Effector CD8-positive, alpha-beta T cell (primary cell): ENCODE measurements at regions not wholly inside any gene's neighbourhood (a gene's known extent, or its start where the extent isn't known, plus 50 kb on each side); places are given as distances from the start of the nearest gene placed in this dataset.

Source experiments
- DNase-seq: peaks from one replicate; lab custom pipeline; 2025; lab: John Stamatoyannopoulos, UW

DNA sequence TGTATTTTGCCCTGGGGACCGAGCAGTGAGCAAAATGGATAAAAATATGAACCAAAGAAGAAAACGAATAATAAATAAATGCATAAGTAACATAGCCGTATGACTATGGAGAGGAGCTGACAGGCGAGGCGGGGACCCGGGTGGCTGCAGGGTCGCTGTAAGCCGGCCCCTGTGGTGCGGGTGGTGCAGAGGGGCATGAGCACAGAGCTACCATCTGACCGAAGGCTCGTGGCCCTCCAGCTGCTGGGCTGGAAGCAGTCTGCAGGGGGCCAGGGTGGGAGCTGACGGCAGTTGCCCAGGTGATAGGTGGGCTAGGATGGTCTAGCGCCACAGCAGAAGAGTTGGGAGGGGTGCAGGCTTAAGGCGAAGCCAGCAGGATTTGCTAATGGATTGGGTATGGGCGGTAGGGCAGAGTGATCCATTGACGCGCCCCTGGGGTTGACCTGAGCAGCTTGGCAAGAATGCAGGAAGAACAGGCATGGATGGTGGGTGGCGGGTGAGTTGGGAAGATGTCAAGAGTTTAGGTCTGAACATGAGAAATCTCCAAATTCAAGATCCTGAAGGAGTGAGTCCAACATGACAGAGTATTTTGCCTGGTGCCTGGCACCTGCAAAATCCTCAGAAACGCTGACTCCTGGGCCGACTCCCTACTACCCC, 228.0 kb downstream of the FOXL1 start:
- DNase-seq: no peak

DNA sequence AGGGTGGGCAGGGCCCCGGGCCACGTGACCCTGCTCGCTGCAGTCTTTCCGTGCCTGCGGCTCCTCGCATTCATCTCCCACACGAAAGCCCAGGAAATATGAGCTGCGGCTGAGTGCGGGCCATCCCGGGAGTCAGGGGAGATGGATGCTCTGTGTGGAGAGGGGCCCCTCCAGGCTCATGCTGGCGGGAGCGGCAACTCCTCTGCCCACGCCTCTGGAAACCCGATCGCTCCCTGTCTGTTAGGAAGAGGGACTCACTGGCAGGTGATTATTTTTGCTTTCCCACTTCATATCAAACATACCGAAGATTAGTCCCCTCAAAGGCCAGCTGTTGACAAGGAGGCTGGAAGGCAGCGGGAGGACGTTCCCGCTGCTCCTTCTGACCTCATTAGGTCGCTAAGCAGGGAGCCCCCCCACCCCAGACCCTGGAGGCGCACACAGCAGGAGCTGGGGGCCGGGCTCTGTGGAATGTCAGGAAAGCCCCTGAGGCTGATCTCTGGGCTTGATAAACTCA, 228.5 kb downstream of the FOXL1 start:
- no peak for DNase-seq

DNA sequence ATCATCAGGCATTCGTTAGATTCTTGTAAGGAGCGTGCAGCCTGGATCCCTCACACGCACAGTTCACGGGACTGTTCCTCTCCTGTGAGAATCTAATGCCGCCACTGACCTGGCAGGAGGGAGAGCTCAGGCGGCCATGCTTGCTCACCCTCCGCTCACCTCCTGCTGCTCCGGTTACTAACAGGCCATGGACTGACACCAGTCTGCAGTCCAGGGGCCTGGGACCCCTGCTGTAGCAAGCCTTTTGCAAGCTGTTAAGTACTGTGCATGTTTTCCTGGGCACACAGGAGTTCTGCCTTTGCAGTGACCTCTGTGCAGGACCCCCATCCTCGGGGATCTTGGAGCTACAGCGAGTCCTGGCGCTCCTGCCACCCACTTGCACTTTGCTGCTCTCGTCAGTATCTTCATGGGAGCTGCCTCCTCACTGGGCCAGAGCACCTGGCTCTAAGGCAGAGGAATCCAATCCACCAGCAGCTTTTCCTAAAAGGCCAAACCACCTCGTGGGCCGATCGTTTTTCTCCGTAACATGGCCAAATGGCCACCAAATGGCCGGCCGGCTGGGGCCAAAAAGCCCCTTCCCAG, 230.6 kb downstream of the FOXL1 start:
- DNase-seq: no peak

DNA sequence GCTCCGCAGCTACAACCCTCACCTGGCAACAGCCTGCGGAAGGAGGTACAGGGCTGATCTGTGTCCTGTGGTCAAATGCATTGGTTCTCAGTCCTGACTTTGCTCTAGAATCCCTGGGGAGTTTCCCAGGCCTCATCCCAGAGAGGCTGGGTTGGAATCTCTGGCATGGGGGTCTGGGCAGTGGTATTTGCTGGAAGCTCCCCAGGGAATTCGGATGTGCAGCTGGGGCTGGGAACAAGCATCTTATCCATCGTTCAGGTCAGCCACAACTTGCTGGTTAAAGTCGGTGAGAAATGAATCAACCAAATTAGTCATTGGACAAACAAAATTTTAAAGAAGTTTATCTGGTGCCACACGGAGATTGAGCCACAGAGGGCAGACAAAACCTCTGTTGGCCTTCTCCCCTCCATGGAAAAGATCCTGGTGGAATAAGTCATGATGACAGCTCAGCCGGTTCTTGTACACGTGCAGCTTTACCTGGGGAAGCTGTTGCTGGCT, 231.2 kb downstream of the FOXL1 start:
- no peak for DNase-seq

DNA sequence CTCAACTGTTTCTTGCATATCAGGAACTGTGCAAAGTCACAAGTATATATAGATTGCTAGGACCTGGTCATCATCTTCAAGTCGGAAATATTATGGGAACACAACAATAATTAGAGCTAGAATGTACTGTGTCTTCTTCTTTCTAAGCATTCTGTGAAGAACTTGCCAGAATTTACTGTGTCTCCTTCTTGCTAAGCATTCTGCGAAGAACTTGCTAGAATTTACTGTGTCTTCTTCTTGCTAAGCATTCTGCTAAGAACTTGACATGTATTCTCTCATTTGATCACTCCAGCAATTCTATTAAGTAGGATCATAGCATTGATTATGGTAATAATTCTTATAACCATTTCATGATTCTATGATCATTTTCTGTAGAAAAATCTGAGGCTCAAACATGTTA, 231.7 kb downstream of the FOXL1 start:
- no peak for DNase-seq

DNA sequence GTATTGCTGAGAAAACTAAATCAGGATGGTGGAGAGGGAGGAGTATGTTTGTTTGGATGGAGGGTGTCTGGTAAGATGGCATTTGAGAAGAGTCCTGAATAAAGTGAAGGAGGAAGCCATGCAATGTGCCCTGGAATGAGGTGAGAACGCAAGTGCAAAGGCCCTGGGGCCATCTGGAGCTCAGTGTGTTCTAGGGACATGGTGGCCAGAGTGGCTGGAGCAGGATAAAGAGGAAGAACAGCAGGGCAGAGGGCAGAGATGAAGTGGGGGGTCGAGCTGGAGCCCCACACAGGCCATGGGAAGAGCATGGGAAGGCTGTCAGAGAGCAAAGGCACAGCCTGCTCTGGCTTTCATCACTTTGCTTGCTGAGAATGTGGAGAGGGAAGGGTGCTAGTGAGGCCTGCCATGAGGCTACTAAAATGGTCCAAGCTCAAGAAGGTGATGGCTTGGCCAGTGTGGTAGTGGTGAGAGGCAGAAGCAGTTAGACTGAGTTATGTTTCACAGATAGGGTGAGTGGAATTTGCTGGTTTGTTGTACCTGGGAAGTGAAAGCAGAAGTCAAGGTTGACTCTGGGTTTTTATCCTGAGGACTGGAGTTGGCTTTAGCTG, 234.1 kb downstream of the FOXL1 start:
- DNase-seq: no peak

DNA sequence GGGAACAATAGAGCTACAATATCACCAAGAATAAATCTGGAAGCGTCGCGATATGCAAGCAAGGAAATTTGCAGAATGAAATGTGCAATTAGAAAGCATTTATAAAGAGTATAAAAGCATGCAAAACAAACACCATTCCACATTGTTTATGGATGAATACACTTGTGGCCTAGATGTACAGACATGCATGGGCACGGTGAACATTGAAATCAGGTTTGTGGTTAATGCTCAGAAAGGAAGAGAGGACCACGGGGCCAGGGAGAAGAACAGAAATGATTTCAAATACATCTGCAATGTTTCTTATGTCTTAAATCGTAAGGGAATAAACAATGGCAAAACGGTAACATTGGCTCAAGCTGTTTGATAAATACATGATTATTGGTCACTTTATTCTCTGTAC, 235.9 kb downstream of the FOXL1 start:
- no peak for DNase-seq

DNA sequence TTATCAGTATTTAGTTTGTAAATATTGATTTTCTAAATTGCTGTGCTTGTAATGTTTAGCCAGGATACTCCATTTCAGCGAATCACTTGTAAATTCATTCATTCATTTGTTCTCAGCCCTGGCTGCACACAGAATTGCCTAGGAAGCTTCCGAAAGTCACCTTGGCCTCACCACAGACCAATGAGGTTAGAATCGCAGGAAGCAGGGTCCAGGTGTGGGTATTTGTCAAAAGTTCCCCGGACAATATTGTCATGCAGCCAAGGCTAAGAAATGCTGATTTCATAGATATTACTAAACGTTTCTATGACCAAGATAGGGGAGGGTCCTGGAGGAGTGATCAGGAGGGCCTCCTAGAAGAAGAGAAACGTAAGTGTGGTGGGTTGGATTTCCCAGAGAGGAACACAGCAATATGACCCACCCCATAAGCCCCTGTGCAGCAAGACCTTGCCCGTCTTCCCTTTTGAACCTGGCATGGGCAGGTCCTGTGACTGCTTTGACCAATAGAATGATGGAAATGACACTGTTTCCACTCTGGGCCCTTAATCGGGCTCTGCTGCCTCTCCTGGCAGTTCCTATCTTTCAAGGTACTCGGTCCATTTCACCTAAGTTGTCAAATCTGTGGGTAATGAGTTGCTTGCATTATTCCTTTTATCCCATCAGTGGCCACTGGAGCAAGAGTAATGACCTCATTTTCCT, 238.7 kb downstream of the FOXL1 start:
- DNase-seq: no peak

DNA sequence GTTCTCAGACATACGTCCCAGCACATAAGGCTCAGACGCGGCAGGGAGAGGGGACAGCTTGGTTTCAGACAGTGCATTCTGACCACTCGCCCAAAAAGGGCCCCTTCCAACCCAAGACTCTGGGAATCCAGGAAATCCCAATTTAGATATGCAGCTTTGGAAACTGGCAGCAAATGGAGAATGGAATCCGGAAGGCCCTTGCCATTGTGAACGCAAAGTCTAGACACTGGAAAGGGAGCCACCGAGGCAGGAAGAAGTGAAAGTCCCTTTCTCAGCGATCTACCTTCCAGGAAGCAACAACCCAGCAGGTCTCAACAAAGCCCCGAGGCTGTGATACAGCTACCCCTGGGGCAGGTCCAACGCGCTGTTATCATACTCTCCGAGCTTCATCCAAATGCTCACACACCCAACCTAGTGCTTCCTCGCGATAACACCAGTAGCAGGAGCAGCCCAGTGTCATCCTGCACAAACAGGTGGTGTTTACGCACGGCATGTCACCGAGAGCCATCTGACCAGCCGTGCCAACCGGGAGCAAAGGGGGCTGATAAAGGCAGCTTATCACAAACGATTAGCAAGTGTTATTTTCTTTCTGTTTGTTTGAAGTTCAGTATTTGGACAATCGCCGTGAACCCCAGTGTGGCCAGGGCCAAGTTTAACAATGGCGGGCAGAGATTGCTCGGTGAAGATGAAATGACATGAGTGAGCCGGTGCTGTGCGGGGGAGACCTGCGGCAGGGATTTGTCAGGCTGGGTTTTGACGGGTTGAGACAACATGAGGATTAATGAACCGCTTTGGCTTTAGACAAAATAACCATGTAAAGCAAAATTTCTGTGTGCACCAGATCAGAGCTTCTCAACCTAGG, 240.6 kb downstream of the FOXL1 start:
- DNase-seq: no peak

DNA sequence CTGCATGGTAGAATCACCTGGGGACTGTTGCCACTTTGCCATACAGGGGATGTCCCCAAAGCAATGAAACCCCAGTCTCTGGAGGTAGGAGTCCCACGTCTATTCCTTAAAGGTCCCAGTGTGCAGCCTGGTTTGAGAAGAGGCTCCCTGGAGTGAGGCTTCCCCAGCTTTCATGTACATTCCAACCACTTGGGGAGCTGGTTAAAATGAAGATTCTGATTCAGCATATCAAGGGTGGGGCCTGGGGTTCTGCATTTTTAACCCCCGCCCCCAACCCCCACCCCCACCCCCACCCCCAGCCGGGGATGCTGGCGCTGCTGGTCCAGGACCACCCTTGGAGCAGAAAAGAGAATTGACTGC, 241.2 kb downstream of the FOXL1 start:
- DNase-seq: no peak

DNA sequence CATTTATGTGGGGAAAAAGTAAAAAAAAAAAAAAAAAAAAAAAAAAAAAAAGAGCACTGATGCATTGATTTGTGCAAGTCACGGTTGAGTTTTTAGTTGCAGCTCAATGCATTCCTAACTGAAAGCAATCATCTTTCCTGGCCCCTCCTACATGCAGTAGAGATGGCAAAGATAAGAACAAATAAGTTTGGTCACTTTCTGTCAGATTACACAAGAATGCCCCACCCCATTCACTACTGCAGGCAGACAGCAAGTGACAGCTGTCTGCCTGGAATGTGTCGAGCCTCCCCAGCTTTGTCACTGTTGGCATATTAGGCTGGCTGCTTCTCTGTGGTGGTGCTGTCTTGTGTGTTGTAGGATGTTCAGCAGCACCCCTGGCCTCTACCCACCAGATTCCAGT, 243.5 kb downstream of the FOXL1 start:
- DNase-seq: no peak

DNA sequence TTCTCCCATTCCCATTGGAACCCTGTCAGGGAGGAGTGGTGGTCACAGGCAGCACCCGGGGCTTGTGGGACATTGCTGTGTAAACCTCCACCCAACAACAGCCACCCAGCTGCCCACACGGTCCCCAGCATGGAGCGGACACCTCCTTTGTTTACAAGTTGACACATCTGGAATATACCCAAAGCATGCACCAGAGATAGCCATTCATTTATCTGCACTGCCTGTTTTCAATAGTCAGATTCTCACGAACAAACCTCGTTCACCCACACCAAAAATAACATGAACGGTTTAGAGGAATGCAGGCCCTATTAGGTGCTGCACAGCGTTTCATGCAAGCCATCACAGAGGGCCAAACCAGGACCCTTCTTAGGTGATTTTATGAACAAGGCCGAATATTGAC, 244.8 kb downstream of the FOXL1 start:
- no peak for DNase-seq

DNA sequence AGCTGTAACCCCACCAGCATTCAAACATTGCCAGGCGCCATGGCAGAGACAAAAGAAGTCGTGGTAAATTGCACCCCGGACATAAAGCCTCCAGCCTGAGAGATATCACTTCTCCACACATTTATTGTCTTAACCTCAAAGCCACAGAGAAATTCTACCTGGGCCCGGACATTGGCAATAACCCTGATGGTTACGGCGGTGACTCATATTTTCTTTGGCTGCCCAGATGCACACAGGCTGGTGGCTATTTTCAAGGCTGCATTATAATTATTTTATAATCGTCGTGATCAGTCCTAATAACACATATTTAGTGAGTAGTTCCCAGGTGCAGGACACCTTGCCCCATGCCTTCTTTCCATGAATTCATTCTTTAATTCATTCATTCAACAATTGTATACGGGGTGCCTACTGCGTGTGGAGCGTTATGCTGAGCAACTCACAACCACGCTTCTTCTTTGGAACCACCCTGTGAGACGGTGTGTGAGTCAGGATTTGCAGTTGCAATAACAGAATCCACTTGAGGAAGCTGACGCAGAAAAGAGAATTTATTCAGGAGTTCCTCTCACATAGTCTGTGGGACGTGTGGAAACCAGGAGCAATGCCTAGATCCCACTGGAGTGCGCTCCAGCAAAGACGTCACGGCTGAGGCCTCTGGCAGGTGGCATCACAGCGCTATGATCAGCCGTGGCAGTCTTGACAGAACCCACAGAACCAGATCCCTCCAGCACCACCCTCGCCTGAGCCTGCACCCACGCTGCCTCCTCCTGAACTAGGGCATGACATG, 245.7 kb downstream of the FOXL1 start:
- DNase-seq: no peak

DNA sequence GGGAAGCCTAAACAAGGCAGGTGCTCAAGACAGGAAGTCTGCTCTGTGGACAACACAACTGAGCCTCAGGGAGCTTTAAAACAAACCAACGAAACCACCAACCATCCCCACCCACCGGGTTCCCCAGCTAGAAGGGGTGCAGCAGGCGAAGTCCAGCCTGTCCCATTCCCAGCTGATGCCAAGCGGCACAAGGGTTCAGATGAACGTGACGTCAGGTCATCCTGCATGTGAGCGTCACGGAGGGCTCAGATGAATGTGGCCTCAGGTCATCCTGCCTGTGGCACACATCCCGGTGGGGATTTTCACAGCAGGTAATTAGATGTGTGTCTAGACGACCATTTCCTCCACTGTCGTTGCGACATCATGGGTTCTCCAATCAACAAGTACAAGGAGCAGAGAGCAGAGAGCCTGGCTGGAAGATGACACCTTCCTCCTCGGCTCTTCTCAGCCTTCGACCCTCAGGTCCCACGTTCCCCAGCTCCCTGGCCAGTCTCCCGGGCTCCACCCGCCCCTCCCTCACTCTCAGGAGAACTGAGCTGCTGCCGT, 246.5 kb downstream of the FOXL1 start:
- DNase-seq: no peak

DNA sequence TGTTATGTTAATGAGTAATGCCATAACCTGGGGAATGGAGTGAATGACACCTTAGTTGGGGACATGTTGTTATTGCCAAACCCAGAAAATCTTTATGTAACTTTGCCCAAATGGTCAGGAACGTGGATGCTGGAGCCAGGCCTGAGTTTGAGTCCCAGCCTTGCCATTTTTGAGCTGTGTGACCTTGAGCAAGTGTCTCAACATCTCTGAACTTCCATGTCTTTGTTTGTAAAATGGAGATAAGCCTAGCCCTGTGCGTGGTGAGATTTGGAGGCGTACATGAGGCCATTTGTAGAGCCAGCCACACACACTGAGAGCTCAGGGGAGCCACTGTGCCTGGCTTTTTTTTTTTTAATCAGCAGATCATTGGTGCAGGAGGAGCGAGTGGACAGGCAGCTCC, 247.3 kb downstream of the FOXL1 start:
- DNase-seq: no peak

DNA sequence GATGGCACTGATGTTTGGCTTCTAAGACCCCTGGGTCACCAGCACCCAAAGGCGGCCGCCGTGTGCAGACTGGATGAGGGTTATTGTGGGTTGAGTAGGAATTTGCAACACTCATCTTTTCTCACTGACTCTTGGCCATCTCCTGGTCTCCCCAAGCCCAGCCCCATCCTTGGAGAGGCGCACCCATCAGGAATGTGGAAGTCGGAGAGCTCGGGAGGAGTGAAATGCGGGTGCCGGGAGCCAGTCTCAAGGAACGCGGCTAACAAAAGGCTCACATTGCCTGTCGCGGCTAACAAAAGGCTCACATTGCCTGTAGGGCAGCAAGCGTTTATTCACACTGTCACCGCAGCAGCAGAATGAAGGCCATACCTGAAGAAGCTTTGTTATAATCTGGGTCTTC, 248.6 kb downstream of the FOXL1 start:
- DNase-seq: no peak

DNA sequence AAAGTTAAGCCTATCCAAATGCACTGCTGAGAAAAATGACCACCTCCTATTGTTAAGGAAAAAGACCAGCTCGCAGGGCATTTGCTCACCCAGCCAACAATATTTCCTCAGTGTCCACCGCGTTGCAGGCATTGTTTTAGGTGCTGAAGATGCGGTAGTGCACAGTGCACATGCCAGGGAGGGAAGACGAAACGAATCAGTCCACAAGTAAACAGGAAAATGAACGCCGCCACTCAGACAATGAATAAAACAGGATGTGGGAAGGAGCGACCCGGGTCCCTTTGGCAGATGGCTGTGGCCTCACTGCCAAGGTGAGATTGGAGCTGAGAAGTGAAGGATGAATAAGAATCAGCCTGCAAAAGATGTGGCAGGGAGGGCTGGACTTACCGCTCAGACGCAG, 249.2 kb downstream of the FOXL1 start:
- DNase-seq: no peak

DNA sequence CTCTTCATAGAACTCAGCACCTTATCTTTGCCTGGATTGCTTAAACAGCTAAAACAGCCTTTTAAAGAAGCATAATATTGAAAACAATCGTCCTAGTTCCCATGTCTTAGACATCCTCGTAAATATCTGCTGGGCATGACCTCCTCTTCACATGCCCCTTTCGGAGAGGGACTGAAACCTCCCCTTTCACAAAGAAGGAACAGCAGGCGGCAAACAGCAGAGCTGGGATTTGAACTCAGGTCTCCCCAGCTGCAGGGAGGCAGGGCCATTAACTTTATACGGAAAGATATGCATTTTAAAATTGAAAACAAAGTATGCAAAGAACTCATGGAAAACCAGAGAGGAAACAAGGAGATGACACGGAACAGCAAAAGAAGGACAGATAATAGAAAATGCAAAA, 249.9 kb downstream of the FOXL1 start:
- no peak for DNase-seq

DNA sequence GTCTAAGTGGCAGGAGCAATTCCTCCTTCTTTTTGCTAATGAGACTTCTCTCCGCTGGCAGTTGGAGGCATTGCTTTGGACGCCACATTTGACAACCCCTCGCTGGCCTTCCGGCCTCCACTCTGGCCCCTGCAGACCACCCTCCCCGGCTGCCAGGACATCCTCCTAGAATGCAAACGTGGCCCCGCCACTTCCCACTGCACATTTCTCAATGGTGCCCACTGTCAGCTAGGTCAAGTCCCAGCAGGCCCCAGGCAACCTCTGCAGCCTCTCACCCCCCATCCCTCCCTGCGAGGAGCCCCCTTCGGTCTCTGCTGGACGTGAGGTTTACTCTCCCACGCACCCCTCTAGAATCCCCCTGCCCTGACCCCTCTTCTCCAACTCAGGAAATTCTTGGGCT, 250.3 kb downstream of the FOXL1 start:
- DNase-seq: no peak

DNA sequence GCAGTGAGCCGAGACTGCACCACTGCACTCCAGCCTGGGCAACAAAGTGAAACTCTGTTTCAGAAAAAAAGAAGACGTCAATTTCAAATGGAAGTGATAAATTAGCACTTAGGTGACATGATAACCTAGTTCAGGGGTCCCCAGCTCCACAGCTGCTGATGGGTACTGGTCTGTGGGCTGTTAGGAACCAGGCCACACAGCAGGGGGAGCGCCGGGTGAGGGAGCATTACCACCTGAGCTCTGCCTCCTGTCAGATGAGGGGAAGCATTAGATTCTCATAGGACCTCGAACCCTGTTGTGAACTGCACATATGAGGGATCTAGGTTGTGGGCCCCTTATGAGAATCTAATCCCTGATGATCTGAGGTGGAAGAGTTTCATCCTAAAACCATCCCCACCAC, 253.0 kb downstream of the FOXL1 start:
- no peak for DNase-seq

DNA sequence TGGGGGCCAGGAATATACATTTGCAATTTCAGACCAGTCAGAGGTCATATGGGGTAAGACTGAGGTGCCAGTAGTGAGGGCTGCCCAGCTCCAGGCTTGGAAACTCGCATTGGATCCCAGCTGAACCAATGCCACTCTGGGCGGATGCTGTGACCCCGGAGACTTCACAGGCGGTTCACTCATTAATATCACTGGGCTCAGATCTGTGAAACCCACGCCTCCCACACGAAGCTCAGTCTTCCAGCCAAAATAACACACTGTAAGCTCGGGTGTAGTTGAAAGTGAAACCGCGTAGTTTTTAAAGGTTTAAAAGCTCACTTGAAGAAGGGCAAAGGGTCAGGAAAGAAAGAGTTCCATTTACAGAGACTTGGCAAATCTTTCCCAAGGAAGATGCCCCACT, 254.8 kb downstream of the FOXL1 start:
- DNase-seq: no peak
